Testis (tissue), 2 donors: ENCODE measurements at regions not wholly inside any gene's neighbourhood (a gene's known extent, or its start where the extent isn't known, plus 50 kb on each side); places are given as distances from the start of the nearest gene placed in this dataset.

Source experiments
- DNase-seq: peaks from one replicate; pipeline ENCODE4 v3.0.0-alpha.2; 2019
- H3K27ac ChIP-seq, 2 donors: fragments of 200-600 bp; sonication (generic); one replicate each; pipeline ENCODE4 v1.5.1; 2019
- H3K27me3 ChIP-seq: fragments of 200-600 bp; sonication (generic); one replicate; pipeline ENCODE4 v1.5.1; 2019
- H3K36me3 ChIP-seq: fragments of 200-600 bp; sonication (generic); one replicate; pipeline ENCODE4 v1.5.1; 2017; ENCODE audit warnings: low read depth; ENCODE audit errors: missing control alignments
- H3K4me1 ChIP-seq: fragments of 200-600 bp; sonication (generic); one replicate; pipeline ENCODE4 v1.5.1; 2019
- H3K4me3 ChIP-seq, 2 donors: fragments of 200-600 bp; sonication (generic); one replicate each; pipeline ENCODE4 v1.5.1; 2017 to 2019
- H3K9me3 ChIP-seq: fragments of 200-600 bp; sonication (generic); one replicate; pipeline ENCODE4 v1.5.1; 2017
- CTCF ChIP-seq, 3 experiments: fragments of 450-650 bp in 2 of 3; fragments of 200-600 bp in 1 of 3; sonication (generic) in 1 of 3; IDR thresholded peaks; one replicate each; pipeline ENCODE4 v1.5.1; 2016 to 2019; ENCODE audit warnings: antibody characterized with exemption in 3 of 3, mild to moderate bottlenecking in 2 of 3, moderate library complexity in 1 of 3
- POLR2A ChIP-seq: fragments of 450-650 bp; IDR thresholded peaks from one replicate; pipeline ENCODE4 v1.6.1; 2017; ENCODE audit warnings: antibody characterized with exemption, mild to moderate bottlenecking, moderate library complexity
- WGBS, 2 donors: methylation state at CpG; one replicate each; pipeline ENCODE4 v1.1.5; 2018; 5-methylcytosine and 5-hydroxymethylcytosine counted together
- intact Hi-C: fragments of 100-400 bp; cut with DNase I; formaldehyde crosslinking; loops from one replicate; pipeline ENCODE4 v1.15.1; 2023; ENCODE audit warnings: low total_unique reads

GRCh38 chr21:15144026-15144425 lies 79.2 kb upstream of the NRIP1 start:
- no peak for DNase-seq
- no peak overlapping the region for H3K27ac ChIP-seq
- H3K9me3 ChIP-seq: no peaks in the 10 kb centered on the region
- H3K36me3 ChIP-seq: no peaks in the 10 kb centered on the region
- H3K4me1 ChIP-seq: peaks cover 6% of the 10 kb centered on the region
- no peak overlapping the region for H3K4me3 ChIP-seq
- TF ChIP-seq CTCF (IDR thresholded peaks at IDR 0.05) (no peak), POLR2A (no peak)
- no peaks in the 10 kb centered on the region for H3K27me3 ChIP-seq
- 86 to 91% methylated on average over 4 of the region's 4 CpGs for WGBS, 2 donors
- intact Hi-C loops: no loop called here

GRCh38 chr21:15148437-15148836 lies 83.6 kb upstream of the NRIP1 start:
- TF ChIP-seq CTCF (IDR thresholded peaks at IDR 0.05) (no peak), POLR2A (no peak)
- intact Hi-C loops: no loop called here
- no peak for DNase-seq
- WGBS, 2 donors: 61 to 69% methylated on average over 2 of the region's 2 CpGs
- Histone ChIP-seq H3K4me3 (no peak overlapping the region), H3K4me1 (no peaks in the 10 kb centered on the region), H3K36me3 (no peaks in the 10 kb centered on the region), H3K27ac (no peak overlapping the region), H3K9me3 (no peaks in the 10 kb centered on the region), H3K27me3 (no peaks in the 10 kb centered on the region)

GRCh38 chr21:15149600-15150224 lies 84.9 kb upstream of the NRIP1 start:
- no peaks in the 10 kb centered on the region for H3K9me3 ChIP-seq
- no peaks in the 10 kb centered on the region for H3K27me3 ChIP-seq
- H3K4me1 ChIP-seq: no peaks in the 10 kb centered on the region
- no peak overlapping the region for H3K4me3 ChIP-seq
- intact Hi-C loops: no loop called here
- H3K27ac ChIP-seq: no peak overlapping the region
- no peaks in the 10 kb centered on the region for H3K36me3 ChIP-seq
- DNase-seq: no peak
- TF ChIP-seq POLR2A: no peak
- TF ChIP-seq CTCF (IDR thresholded peaks at IDR 0.05): no peak
- 91 to 97% methylated on average over 3 of the region's 3 CpGs for WGBS, 2 donors

GRCh38 chr21:15151385-15152103 lies 86.7 kb upstream of the NRIP1 start:
- H3K4me3 ChIP-seq: no peak overlapping the region
- WGBS, 2 donors: 88 to 93% methylated on average over 4 of the region's 4 CpGs
- H3K36me3 ChIP-seq: no peaks in the 10 kb centered on the region
- H3K27me3 ChIP-seq: no peaks in the 10 kb centered on the region
- intact Hi-C loops: no loop called here
- no peaks in the 10 kb centered on the region for H3K9me3 ChIP-seq
- H3K27ac ChIP-seq: no peak overlapping the region
- TF ChIP-seq CTCF (IDR thresholded peaks at IDR 0.05) (no peak), POLR2A (no peak)
- H3K4me1 ChIP-seq: no peaks in the 10 kb centered on the region
- no peak for DNase-seq

- H3K4me1 ChIP-seq: no peaks in the 10 kb centered on the region
- H3K4me3 ChIP-seq: no peak overlapping the region
- intact Hi-C loops: no loop called here
- no peaks in the 10 kb centered on the region for H3K27me3 ChIP-seq
- WGBS, 2 donors: 77 to 91% methylated on average over 3 of the region's 3 CpGs
- no peaks in the 10 kb centered on the region for H3K36me3 ChIP-seq
- no peaks in the 10 kb centered on the region for H3K9me3 ChIP-seq
- H3K27ac ChIP-seq: no peak overlapping the region
- TF ChIP-seq POLR2A (no peak), CTCF (IDR thresholded peaks at IDR 0.05) (no peak)
- no peak for DNase-seq
Observed at GRCh38 chr21:15152591-15152990, 87.8 kb upstream of the NRIP1 start.
